ENCODE measurements at regions not wholly inside any gene's neighbourhood (a gene's known extent, or its start where the extent isn't known, plus 50 kb on each side); places are given as distances from the start of the nearest gene placed in this dataset.

DNA sequence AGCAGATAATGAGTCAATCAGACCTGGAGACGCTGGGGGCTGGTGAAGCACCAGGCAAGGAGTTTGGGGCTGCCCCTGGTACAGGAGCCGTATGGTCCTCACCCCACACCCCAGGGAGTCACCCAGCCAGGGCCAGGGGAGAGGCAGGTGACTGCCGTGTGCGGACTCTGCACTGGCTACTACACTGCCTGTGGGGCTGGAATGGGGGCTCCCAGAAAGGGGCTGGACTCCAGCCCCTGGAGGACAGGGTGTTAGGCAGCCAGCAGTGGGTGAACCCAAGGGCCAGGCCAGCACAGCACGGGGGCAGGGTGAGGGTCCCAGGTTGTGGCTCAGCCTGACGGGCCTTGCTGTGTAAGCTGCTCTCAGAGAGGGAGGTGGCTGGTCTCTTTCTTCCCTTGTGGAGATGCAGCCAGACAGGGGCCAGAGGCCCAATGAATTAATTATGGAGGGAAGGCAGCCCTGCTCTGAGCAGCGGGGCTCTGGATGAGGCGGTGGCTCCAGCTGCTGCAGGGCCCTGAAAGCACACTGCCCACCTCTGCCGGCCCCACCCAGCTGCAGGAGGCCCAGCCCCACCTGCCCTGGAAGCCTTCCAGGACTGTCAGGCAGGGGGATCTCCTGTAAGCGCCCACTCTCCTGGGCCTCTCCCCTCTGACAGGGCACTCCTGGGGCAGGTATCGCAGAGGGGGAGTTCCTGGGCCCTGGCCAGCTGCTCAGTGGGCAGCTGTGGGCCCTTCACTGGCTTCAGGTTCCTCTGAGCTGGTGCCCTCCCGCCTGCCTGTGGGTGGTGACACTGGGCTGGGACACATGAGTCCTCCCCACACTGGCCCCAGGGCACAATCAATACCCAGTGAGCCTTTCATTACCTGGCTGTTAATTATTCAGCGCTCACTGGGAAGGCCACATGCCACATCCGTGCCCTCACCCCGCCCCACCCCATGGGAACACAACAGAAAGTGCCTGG lies 142.5 kb upstream of the C14orf180 start:
- no peak for DNase-seq (ENCODE audit: low read depth)
- TF ChIP-seq, protein P1, sequence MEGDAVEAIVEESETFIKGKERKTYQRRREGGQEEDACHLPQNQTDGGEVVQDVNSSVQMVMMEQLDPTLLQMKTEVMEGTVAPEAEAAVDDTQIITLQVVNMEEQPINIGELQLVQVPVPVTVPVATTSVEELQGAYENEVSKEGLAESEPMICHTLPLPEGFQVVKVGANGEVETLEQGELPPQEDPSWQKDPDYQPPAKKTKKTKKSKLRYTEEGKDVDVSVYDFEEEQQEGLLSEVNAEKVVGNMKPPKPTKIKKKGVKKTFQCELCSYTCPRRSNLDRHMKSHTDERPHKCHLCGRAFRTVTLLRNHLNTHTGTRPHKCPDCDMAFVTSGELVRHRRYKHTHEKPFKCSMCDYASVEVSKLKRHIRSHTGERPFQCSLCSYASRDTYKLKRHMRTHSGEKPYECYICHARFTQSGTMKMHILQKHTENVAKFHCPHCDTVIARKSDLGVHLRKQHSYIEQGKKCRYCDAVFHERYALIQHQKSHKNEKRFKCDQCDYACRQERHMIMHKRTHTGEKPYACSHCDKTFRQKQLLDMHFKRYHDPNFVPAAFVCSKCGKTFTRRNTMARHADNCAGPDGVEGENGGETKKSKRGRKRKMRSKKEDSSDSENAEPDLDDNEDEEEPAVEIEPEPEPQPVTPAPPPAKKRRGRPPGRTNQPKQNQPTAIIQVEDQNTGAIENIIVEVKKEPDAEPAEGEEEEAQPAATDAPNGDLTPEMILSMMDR (conservative IDR thresholded peaks at IDR 0.05; ENCODE audit: control insufficient read depth, insufficient read depth, low read depth, low read length) = no peak
- no peak overlapping the region for H3K4me3 ChIP-seq (ENCODE audit: control insufficient read depth, low read depth, low read length)

DNA sequence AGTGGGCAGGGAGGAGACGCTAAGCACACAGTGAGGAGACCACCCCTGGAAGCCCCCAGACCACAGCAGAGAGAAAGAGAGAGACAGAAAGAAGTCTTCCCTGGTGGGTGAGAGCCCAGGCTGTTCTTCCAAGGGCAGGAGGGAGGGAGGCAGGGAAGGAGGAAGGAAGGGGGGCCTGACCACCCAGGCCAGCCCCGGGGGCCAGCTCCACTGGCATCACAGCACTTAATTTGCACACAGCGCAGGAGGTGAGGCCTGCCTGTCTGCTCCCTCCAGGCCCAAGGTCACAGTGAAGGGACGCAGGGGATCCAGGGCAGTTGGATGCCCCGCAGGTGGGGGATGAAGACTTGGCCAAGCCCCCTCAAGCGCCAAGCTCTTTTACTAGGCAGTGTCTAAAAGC lies 141.9 kb upstream of the C14orf180 start:
- TF ChIP-seq, protein P1 (conservative IDR thresholded peaks at IDR 0.05; ENCODE audit: control insufficient read depth, insufficient read depth, low read depth, low read length) = no peak
- no peak for DNase-seq (ENCODE audit: low read depth)
- no peak overlapping the region for H3K4me3 ChIP-seq (ENCODE audit: control insufficient read depth, low read depth, low read length)

DNA sequence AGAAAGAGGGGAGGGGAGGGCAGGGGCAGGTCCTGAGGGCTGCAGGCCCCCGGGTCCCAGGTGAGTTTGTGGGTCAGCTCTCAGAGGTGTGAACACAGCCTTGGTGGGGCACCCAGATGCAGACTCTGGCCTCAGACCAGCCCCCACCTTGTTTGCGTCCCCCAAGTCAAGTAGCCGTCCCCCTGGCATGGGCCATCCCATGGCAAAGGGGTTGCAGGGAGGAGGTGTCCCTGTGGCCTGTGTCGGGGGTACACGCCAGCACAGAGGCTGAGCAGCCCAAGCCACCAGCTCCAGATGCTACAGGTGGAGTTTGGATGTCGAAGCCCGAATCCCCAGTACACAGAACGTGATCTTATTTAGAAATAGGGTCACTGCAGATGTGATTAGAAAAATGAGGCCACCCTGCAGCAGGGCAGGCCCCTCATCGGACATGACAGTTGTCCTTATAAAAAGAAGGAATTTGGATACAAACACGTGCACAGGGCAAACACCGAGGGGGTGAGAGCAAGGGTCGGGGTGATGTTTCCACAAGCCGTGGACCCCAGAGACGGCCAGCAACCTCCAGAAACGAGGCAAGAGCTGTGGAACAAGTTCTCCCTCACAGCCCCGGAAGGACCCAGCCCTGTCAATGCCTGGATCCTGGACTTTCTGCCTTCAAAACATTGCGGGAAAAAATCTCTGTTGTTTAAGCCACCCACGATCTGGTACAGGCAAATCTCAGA lies 141.2 kb upstream of the C14orf180 start:
- H3K4me3 ChIP-seq (ENCODE audit: control insufficient read depth, low read depth, low read length) = no peak overlapping the region
- no peak for DNase-seq (ENCODE audit: low read depth)
- TF ChIP-seq, protein P1 (conservative IDR thresholded peaks at IDR 0.05; ENCODE audit: control insufficient read depth, insufficient read depth, low read depth, low read length) = no peak

- TF ChIP-seq, protein P1 (conservative IDR thresholded peaks at IDR 0.05; ENCODE audit: control insufficient read depth, insufficient read depth, low read depth, low read length) = no peak
- no peak for DNase-seq (ENCODE audit: low read depth)
- no peak overlapping the region for H3K4me3 ChIP-seq (ENCODE audit: control insufficient read depth, low read depth, low read length)
Measured at GRCh38 chr14:104439625-104440024, 139.9 kb upstream of the C14orf180 start.

GRCh38 chr14:104440297-104440956 lies 139.1 kb upstream of the C14orf180 start:
- TF ChIP-seq, protein P1 (conservative IDR thresholded peaks at IDR 0.05; ENCODE audit: control insufficient read depth, insufficient read depth, low read depth, low read length) = no peak
- no peak for DNase-seq (ENCODE audit: low read depth)
- H3K4me3 ChIP-seq (ENCODE audit: control insufficient read depth, low read depth, low read length) = no peak overlapping the region

GRCh38 chr14:104441275-104442106 lies 138.1 kb upstream of the C14orf180 start:
- no peak overlapping the region for H3K4me3 ChIP-seq (ENCODE audit: control insufficient read depth, low read depth, low read length)
- no peak for DNase-seq (ENCODE audit: low read depth)

More at GRCh38 chr14:104441275-104442106, 138.1 kb upstream of the C14orf180 start:
- TF ChIP-seq, protein P1 (conservative IDR thresholded peaks at IDR 0.05; ENCODE audit: control insufficient read depth, insufficient read depth, low read depth, low read length) = no peak
